ENCODE measurements at regions not wholly inside any gene's neighbourhood (a gene's known extent, or its start where the extent isn't known, plus 50 kb on each side); places are given as distances from the start of the nearest gene placed in this dataset.

DNA sequence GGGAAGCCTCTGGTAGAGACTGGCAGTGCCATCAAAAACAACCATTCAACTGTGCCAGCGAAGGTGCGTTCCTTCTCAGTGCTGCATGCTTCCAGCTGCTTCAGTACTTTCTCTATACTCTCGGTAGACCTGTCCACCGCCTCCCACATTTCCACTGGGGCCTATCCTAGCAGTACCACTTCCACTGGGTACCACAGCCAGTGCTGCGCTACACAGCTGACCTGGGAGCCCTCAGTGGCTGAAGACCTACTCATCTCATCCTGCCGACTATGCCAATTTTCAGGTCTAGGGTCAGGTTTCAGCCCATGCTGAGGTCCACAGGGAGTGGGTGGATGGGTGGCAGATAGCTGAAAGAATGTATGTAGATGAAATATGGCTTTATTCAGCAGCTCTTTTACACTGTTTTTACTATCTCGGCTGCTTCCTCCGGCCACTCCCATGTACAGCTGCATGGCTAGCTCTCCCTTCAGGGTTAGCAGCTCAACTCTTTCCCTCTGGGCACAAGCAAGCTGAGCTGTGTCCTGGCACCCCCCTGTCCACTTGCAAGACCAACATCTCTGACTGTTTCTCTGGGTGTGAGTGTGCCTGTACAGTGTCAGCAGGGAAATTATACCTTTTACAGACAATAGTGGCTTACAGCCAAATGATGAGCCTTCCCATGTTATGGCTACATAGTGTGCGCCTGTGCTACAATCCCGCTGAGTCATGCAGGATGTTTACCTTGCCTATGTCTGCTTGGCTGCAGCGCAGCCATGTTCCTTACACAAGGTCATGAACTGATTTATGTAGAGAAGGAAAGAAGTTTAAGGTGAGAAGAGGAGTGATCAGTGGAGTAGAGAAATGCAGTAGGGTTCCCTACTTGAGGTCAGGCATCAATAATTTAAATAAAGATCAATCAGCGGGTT, 125.7 kb upstream of the DDHD1 start (continued):
- TF ChIP-seq, protein P1, sequence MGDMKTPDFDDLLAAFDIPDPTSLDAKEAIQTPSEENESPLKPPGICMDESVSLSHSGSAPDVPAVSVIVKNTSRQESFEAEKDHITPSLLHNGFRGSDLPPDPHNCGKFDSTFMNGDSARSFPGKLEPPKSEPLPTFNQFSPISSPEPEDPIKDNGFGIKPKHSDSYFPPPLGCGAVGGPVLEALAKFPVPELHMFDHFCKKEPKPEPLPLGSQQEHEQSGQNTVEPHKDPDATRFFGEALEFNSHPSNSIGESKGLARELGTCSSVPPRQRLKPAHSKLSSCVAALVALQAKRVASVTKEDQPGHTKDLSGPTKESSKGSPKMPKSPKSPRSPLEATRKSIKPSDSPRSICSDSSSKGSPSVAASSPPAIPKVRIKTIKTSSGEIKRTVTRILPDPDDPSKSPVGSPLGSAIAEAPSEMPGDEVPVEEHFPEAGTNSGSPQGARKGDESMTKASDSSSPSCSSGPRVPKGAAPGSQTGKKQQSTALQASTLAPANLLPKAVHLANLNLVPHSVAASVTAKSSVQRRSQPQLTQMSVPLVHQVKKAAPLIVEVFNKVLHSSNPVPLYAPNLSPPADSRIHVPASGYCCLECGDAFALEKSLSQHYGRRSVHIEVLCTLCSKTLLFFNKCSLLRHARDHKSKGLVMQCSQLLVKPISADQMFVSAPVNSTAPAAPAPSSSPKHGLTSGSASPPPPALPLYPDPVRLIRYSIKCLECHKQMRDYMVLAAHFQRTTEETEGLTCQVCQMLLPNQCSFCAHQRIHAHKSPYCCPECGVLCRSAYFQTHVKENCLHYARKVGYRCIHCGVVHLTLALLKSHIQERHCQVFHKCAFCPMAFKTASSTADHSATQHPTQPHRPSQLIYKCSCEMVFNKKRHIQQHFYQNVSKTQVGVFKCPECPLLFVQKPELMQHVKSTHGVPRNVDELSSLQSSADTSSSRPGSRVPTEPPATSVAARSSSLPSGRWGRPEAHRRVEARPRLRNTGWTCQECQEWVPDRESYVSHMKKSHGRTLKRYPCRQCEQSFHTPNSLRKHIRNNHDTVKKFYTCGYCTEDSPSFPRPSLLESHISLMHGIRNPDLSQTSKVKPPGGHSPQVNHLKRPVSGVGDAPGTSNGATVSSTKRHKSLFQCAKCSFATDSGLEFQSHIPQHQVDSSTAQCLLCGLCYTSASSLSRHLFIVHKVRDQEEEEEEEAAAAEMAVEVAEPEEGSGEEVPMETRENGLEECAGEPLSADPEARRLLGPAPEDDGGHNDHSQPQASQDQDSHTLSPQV (IDR thresholded peaks at IDR 0.05), result peak; percentile 93
- no peak for TF ChIP-seq ZNF764 (CRISPR knock-in tag; IDR thresholded peaks at IDR 0.05; ENCODE audit: low read depth)
- TF ChIP-seq ZNF354B (CRISPR knock-in tag; IDR thresholded peaks at IDR 0.05), result 0 out of 2 replicates have a peak, but pooled peaks have one; percentile 24
- TF ChIP-seq, protein P2, sequence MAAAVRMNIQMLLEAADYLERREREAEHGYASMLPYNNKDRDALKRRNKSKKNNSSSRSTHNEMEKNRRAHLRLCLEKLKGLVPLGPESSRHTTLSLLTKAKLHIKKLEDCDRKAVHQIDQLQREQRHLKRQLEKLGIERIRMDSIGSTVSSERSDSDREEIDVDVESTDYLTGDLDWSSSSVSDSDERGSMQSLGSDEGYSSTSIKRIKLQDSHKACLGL (CRISPR knock-in tag; IDR thresholded peaks at IDR 0.05; ENCODE audit: borderline replicate concordance, poor library complexity, severe bottlenecking), result no peak
- TF ChIP-seq MAFG (tag; conservative IDR thresholded peaks at IDR 0.05), result peak; percentile 88
- no peak for TF ChIP-seq NR4A1 (CRISPR knock-in tag; IDR thresholded peaks at IDR 0.05)
- peak; percentile 96 for TF ChIP-seq NR4A1 (tag; IDR thresholded peaks at IDR 0.05)
- TF ChIP-seq, protein P3, sequence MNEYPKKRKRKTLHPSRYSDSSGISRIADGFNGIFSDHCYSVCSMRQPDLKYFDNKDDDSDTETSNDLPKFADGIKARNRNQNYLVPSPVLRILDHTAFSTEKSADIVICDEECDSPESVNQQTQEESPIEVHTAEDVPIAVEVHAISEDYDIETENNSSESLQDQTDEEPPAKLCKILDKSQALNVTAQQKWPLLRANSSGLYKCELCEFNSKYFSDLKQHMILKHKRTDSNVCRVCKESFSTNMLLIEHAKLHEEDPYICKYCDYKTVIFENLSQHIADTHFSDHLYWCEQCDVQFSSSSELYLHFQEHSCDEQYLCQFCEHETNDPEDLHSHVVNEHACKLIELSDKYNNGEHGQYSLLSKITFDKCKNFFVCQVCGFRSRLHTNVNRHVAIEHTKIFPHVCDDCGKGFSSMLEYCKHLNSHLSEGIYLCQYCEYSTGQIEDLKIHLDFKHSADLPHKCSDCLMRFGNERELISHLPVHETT (CRISPR knock-in tag; conservative IDR thresholded peaks at IDR 0.05 in 1 of 2, IDR thresholded peaks at IDR 0.05 in 1 of 2), result peak in 1 of 2 experiments; percentile 96; a peak in 2 of 4 replicates
- peak; percentile 89 for TF ChIP-seq ZBTB17 (CRISPR knock-in tag; IDR thresholded peaks at IDR 0.05)
- no peak for TF ChIP-seq MXI1 (IDR thresholded peaks at IDR 0.05; ENCODE audit: low read depth, low read length)
- TF ChIP-seq POLR3G (IDR thresholded peaks at IDR 0.05; ENCODE audit: extremely low read depth, insufficient read length, insufficient replicate concordance), result no peak
- TF ChIP-seq, protein P4, sequence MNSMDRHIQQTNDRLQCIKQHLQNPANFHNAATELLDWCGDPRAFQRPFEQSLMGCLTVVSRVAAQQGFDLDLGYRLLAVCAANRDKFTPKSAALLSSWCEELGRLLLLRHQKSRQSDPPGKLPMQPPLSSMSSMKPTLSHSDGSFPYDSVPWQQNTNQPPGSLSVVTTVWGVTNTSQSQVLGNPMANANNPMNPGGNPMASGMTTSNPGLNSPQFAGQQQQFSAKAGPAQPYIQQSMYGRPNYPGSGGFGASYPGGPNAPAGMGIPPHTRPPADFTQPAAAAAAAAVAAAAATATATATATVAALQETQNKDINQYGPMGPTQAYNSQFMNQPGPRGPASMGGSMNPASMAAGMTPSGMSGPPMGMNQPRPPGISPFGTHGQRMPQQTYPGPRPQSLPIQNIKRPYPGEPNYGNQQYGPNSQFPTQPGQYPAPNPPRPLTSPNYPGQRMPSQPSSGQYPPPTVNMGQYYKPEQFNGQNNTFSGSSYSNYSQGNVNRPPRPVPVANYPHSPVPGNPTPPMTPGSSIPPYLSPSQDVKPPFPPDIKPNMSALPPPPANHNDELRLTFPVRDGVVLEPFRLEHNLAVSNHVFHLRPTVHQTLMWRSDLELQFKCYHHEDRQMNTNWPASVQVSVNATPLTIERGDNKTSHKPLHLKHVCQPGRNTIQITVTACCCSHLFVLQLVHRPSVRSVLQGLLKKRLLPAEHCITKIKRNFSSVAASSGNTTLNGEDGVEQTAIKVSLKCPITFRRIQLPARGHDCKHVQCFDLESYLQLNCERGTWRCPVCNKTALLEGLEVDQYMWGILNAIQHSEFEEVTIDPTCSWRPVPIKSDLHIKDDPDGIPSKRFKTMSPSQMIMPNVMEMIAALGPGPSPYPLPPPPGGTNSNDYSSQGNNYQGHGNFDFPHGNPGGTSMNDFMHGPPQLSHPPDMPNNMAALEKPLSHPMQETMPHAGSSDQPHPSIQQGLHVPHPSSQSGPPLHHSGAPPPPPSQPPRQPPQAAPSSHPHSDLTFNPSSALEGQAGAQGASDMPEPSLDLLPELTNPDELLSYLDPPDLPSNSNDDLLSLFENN (IDR thresholded peaks at IDR 0.05; ENCODE audit: low read depth in 2 of 2, low read length in 2 of 2), result no peak
- peak in 1 of 2 experiments; percentile 54; a peak in 1 of 4 replicates for TF ChIP-seq MAZ (CRISPR knock-in tag; conservative IDR thresholded peaks at IDR 0.05 in 1 of 2, IDR thresholded peaks at IDR 0.05 in 1 of 2)
- TF ChIP-seq ZNF431 (CRISPR knock-in tag; IDR thresholded peaks at IDR 0.05), result no peak
- 0 out of 2 replicates have a peak, but pooled peaks have one; percentile 50 for TF ChIP-seq ZNF668 (CRISPR knock-in tag; IDR thresholded peaks at IDR 0.05)
